NCI-H345 treated with DMSO at 0.1 percent for 48 hours (cell line): ENCODE measurements at regions not wholly inside any gene's neighbourhood (a gene's known extent, or its start where the extent isn't known, plus 50 kb on each side); places are given as distances from the start of the nearest gene placed in this dataset.

Experiments
- DNase-seq: peaks from one replicate; lab custom pipeline; 2025; ENCODE audit not compliant: unreplicated experiment; lab: John Stamatoyannopoulos, UW

- DNase-seq = no peak
Measured at GRCh38 chr6:71585472-71585871, 296.9 kb downstream of the OGFRL1 start.

DNA sequence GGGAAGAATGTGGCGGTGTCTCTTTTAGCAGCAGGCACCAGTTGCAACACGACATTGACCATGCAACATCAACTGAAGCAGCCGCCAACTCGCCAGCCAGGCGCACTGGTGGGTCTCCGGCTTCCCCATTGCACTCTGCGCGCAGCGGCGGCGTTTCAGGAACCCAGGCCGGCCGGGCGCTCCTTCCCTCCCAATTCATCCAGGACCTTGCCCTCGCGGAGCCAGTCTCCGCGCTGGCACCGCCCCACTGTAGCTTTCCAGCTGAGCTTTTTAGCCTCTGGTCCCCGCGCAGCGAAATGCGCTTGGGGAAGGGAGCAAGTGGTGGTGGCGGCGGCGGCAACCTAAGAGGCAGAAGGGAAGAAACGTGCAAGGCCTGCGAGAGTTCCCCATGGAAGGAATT lies 297.9 kb upstream of the RIMS1 start:
- DNase-seq = no peak

GRCh38 chr6:71589254-71589653 lies 297.1 kb upstream of the RIMS1 start:
- no peak for DNase-seq

DNA sequence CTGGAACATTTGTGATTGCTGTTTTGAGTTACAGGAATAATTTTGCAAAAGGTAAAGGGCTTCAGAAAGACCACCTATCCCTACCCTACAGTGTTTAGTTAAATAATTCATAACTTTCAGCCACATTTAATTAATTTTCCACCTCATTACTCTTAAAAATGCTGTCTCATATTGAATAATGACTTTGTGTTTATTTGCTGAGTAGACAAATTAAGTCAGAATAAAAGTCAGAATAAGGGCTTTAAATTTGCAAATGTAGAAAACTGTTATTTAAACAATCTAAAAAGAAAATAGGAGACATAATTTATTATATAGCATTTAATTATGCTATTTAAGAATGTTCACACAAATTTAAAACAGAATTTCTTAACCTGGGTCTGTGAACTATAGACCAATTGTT lies 293.7 kb upstream of the RIMS1 start:
- DNase-seq = no peak

- DNase-seq = no peak
Measured at GRCh38 chr6:71599359-71599758, 287.0 kb upstream of the RIMS1 start.

DNA sequence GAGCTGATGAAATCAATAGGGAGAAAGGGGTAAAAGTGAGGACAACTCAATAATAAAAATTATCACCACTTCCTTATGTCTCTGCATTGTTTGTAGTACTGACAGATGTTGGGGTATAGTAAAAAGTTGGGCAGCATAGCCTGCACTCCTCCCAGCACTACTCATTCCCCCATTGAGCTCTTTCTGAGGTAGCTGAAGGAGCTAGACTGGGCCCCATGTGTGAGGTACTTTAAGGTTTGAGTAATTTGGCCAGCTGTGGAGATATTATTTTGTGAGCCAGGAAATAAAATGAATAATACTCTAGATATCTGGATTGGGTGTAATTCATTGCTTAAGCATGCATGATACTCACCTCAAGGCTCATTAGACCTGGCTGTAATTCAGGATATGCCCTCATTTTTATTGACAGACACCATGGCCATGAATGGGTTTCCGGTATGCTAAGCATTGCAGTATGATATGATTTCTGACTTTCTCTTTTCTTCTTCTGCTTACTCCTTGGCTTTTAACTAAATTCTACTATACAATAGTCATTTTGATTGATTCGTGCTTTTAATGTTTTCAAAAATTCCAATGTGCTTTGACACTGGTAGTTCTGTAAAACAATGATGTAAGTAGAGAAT lies 283.9 kb upstream of the RIMS1 start:
- DNase-seq = no peak

DNA sequence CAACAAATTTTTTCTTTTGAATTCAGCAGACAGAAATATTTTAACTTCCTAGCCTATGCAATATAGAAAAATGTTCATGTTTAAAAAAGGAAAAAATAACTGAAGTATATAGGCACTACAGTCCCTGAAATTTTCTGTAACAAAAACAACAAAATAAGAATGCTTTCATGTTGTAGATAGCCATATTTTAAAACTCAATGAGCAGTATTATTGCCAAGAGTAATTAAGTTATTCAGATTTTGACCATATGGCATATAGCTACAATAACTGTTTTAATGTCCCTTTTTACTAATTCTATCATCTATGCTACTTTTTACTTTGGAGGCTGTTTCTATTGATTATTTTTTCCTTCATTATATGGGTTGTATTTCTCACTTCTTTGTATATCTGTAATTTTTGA lies 283.3 kb upstream of the RIMS1 start:
- no peak for DNase-seq

GRCh38 chr6:71608646-71609045 lies 277.7 kb upstream of the RIMS1 start:
- DNase-seq = no peak

- DNase-seq = no peak
Measured at GRCh38 chr6:71619836-71620235, 266.5 kb upstream of the RIMS1 start.

DNA sequence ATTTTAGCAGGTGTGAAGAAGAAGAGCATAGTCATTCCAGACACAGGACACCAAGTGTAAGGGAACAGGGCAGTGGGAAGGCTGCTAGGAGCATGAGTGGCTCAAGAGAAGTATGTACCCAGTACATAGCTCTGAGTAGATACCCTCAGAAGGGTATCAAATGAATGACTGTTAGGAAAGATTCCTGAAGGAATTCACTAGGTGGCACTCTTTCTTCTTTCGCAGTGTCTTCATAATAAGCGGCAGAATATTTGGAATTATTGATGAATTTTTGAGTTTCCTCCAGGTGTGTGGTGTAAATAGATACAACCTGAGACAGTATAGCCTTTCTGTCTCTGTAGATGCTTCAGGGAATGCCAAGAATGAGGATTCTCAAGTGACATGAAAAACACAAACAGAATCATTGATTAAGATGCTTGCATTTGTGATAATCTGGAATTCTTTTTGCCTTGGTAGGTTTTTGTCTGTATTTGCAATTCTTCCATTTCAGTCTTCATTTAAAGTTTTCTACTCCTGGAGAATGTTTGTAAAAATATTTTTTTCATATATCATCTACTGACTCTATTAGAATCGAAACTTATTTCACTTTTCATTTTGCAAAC lies 264.3 kb upstream of the RIMS1 start:
- no peak for DNase-seq

- no peak for DNase-seq
Measured at GRCh38 chr6:71642120-71642519, 244.2 kb upstream of the RIMS1 start.

DNA sequence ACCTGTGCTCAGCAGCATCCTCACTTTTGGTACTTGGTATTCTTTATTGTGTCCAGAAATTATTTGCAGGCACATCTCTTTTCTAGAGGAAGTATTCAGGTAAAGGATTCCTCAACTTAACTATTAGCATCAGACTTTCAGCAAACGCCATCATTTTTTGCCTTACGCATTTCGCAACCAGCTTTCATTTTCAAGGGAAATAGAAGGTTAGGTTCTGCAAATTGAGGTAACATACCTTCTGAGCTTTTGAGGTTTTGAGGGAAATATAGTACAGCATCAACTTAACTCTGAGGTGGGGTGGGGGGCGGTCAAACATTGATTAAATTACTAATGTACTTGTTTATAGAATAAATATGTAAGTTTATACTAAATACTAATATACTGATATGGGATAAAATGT lies 243.6 kb upstream of the RIMS1 start:
- no peak for DNase-seq

- DNase-seq = no peak
Measured at GRCh38 chr6:71645299-71645698, 241.1 kb upstream of the RIMS1 start.

DNA sequence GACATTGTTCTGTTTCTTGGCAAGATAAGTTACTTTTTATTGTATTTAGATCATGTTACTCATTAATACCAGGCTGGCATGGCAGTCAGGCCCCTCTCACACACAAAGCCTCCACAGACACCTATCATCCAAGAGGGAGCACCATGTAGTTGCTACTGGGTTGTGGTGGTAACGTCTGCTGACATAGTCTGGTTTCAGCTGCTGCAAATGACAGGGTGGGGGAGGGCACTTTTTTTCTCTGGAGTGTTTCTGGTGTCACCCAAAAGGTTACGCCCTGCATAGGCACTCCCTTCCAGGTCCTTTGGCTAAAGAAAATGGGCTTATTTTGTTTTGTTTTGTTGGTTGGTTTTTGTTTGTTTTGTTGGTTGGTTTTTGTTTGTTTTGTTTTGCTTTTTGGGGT lies 236.4 kb upstream of the RIMS1 start:
- no peak for DNase-seq

DNA sequence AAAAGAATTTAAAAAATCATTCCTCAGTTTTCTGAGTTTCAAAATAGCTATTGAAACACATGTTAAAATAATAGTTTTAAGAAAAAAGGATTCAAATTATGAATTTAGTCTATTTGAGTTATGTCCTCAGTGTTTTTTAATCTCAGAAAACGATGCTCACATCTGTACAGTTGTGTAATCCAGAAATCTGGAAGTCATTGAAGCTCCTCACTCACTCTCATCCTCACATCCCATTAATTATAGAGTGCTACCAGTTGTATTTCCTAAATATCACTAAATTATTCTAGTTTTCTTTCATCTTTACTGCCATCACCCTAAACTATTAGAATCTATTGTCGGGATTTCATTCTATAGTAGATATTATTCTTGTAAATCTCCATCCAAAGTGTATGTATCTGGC lies 234.7 kb upstream of the RIMS1 start:
- no peak for DNase-seq

DNA sequence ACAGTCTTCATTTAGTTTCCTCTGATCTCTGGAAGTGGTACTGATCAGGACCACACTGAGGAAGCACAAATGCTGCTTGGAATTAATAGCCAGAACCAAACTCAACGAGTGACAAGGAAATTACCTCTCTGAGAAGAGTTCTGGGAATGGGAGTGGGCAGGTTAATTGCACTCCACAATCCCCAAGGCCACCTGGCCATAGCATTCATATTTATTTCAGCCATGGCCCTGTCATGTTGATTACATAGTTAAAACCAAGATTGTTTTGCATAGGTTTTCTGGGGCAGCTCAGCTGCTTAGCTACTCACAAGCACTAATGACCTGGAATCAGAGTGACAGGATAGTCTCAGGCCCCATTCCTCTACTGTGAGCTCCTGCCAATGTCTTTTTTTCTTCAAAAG lies 230.2 kb upstream of the RIMS1 start:
- DNase-seq = no peak

DNA sequence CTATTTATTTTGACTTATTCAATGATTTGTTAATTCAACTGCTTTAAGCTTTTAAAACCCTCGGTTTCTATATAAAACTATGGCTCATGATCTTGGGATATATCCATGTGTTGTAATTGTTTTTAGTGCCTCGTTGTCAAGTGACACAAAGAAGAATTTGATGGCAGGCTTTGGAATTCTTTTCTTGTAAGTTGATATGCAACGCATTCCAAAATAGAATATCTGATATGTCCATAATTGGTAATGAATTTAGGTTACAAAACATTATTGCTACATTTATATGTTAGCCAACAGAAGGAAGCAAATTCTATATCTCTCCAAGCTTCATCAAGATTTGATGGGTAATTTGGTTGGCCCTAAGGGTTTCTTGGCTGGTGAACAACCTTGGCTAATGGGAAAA lies 220.4 kb upstream of the RIMS1 start:
- no peak for DNase-seq

DNA sequence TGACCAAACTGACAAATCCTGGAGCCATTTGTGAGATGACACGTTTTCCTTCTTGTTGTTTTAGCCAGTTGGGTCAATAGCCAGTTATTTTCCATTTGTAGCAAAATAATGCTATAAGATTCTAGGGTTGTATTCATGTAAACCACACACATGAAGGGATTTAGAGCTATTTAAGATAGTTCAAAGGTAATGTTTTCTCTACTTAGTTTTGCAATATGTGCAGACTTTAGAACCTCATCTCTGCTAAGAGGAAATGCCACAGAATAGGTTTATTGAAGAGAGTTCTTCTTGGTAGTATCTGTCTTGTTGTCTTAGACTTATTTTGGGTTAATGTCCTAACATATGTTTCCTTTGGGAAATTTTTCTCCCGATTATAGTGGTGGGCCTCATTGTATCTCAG lies 213.5 kb upstream of the RIMS1 start:
- DNase-seq = no peak

DNA sequence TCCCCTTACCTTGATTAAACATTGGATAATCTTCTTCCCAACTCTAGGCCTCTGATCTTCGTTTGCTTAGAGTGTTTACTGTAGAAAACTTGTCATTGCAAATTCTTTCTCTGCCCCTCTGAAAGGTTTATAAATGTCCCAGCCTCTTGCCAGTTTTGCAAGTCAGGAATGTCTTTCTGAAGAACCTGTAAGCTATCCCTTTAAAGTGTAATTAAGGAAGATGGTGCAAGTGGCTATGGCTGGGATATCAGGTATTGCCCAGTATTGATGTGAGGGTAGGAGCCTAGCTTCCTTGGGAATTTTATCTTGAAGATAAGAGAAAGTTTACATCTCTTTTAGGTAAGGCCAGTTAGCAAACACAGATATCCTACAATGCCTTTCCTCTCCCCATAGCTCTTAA lies 211.0 kb upstream of the RIMS1 start:
- no peak for DNase-seq

- DNase-seq = no peak
Measured at GRCh38 chr6:71676298-71676697, 210.1 kb upstream of the RIMS1 start.

DNA sequence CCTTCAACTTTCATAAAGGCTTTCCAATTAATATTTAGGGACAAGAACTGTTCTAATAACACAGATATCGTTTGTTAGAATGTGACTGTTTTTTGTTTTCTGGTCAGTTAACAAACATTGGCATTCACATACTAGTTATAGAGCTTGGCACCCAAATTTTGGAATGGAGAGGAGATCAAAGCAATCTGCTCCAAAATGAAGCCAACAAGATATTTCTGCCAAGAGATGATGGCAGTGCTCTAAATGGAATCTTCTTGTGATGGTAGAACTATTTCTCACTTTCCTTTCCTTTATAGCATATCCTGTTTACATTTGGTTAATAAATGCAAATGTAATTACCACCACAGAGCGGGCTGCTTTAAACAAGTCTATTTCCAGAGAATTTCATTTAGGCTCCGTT lies 208.3 kb upstream of the RIMS1 start:
- no peak for DNase-seq

- DNase-seq = no peak
Measured at GRCh38 chr6:71681234-71681867, 205.0 kb upstream of the RIMS1 start.
